Activated T-helper 1 cell treated with Interleukin-2 at 50 U/mL for 16 hours (primary cell): ENCODE measurements at regions not wholly inside any gene's neighbourhood (a gene's known extent, or its start where the extent isn't known, plus 50 kb on each side); places are given as distances from the start of the nearest gene placed in this dataset.
"Not testable (repeated sequence)": the region's sequence is repeated elsewhere in the genome, so short reads cannot be mapped to it uniquely, and the experiment has no call there.

ENCODE experiments used
- DNase-seq: peaks from one replicate; pipeline ENCODE4 v3.0.0-alpha.2; 2020; ENCODE audit warnings: low read depth

- DNase-seq = no peak
Observed at GRCh38 chr6:103570431-103570830, 1289.3 kb downstream of the HACE1 start.

DNA sequence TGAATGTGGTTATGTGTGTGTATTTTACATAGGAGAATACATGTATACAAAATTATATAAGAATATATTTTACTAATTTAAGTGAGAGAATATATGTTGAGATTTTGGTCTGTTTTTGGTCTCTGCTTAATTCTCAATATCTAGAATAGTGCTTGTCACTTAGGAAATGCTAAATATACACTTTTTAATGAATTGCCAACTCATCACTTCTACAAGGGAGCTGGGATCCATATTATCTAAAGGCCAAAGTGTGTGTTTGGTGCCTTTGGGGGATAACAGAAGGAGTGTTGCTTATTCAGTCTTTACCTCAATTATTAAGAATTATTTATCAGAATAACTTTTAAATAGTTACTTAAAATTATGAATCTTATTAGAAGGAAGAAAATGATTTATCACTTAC is 1304.8 kb downstream of the HACE1 start:
- DNase-seq = no peak

GRCh38 chr6:103538381-103538780 is 1321.3 kb downstream of the HACE1 start:
- DNase-seq = no peak

DNA sequence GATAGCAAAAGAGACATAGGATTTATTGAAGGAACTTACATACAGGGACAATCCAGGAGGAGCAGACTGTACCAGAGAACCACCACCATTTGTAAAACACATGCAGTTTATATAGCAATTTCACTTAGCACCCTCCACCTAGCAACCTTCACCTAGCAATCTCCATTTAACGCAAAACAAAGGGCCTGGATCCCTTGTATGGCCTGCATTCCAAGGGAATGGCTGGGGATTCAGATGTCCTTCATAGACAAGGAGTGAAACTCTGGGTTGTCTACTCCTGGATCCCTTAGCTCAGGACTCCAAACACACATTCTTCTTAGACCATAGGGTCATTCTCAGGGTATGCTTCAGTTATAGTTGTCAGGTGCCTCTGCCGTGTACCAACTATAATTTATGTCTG is 1324.9 kb downstream of the HACE1 start:
- DNase-seq = no peak

DNA sequence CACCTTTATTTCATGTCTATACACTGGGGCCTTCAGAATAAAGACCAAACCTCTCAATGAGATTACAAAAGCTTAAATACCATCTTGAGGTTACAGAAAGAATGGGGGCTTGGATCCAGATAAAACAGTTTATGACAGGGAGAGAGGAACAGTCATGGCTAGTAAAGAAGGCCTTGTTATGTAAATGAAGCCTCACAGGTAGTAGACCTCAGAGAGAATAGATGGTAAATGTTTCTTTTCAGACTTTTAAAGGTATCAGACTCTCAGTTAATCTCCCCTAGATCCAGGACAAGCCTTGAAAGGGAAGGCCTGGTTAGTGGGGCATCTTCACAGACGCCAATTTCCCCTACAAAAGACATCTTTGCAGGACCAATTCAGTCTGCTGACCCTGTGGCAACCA is 1325.6 kb downstream of the HACE1 start:
- no peak for DNase-seq

DNA sequence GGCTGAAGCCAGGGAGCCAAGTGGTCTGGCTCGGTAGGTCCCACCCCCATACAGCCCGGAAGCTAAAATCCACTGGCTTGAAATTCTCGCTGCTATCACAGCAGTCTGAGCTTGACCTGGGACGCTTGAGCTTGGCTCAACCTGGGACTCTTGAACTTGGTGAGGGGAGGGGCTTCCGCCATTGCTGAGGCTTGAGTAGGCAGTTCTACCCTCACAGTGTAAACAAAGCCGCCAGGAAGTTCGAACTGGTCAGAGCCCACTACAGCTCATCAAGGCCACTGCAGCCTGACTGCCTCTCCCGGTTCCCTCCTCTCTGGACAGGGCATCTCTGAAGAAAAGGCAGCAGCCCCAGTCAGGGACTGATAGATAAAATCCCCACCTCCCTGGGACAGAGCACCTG is 1337.7 kb downstream of the HACE1 start:
- no peak for DNase-seq

DNA sequence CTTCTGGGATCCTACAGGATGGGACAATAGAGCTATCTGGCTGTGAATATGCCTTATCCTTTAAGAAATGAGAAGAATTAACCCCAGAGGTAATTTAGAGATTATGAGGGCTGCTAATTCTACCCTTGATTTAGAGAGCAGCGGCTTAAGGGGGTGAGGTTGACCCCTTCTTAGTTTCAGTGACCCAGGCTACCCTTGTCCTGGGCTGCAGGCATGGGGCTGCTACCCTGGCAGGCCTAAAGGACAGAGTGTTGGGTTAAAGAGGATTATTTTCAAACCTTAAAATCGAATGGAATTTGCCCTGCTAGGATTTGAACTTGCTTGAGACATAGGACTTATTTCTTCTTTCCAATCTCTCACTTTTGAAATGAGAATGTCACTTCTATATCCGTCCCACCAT is 1343.4 kb downstream of the HACE1 start:
- DNase-seq = no peak

GRCh38 chr6:103507052-103507451 is 1352.7 kb downstream of the HACE1 start:
- DNase-seq = no peak

- no peak for DNase-seq
Observed at GRCh38 chr6:103505155-103505518, 1354.6 kb downstream of the HACE1 start.

GRCh38 chr6:103504501-103505154 is 1355.1 kb downstream of the HACE1 start:
- DNase-seq = no peak

GRCh38 chr6:103496588-103496987 is 1363.1 kb downstream of the HACE1 start:
- not testable (repeated sequence) for DNase-seq

DNA sequence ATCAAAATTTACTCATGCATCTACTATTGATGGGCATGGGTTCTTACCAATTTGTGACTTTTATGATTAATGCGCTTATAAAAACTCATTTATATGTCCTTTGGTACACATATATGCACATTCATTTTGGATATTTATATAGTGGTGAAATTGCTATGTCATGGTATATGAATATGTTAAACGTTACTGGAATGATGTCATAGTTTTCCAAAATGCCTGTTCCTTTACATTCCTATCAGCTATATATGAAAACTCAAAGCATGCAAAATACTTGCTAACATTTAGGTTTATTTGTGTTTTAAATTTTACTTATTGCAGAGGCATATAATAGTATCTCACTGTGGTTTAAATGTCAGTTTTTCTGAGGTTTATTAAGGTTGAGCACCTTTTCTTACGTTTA is 1403.1 kb downstream of the HACE1 start:
- no peak for DNase-seq

GRCh38 chr6:103455275-103455674 is 1404.4 kb downstream of the HACE1 start:
- DNase-seq = no peak

GRCh38 chr6:103409475-103409874 is 1450.2 kb downstream of the HACE1 start:
- no peak for DNase-seq

GRCh38 chr6:103405321-103405720 is 1454.4 kb downstream of the HACE1 start:
- no peak for DNase-seq

GRCh38 chr6:103404799-103405198 is 1454.9 kb downstream of the HACE1 start:
- no peak for DNase-seq

DNA sequence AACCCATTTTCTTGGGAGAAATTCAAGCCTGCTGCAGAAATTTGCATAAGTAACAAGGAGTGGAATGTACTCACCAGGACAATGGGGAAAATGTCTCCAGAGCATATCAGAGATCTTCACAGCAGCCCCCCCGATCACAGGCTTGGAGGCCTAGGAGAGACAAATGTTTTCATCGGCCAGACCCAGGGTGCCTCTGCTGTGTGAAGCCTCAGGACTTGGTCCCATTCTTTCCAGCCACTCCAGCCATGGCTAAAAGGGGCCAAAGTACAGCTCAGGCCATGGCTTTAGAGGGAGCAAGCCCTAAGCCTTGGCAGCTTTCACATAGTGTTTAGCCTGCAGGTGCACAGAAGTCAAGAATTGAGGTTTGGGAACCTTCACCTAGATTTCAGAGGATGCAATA is 1463.0 kb downstream of the HACE1 start:
- DNase-seq = no peak

- no peak for DNase-seq
Observed at GRCh38 chr6:103379272-103379671, 1480.4 kb downstream of the HACE1 start.

DNA sequence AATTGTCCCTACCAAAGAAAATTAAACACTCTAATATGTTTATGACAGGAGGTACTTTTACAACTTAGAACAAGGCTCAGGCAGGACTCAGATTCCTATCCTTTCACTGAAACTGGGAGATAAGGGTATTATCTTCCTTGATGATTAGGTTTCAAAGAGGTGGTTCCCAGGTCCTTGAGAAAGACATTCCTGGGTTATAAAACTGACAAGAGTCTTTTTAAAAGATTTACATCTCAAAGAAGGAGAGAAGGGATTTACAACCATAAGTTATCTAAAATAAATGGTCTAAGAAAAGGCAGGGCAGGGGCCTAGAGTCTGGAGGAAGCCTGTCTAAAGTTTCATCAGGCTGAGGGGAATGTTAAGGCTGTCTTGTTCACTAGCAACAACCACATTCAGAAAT is 1492.5 kb downstream of the HACE1 start:
- no peak for DNase-seq

DNA sequence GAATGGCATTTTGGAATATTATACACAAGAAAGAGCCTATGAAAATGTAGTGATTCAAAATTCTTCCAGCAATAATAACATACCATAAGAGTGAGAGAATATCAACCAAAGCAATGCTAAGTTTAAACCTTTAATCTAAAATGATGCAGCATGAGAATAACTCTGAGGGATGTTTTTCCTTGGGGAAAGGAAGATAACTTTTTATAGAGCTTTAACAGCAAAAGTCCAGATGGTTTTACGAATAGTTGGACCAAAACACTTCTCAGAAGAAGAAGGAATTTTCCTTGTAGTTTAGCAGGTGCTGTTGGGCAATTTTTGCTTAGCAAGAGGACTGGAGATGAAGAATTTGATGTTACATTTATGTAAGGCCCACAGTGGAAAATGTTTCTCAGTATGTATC is 1503.2 kb downstream of the HACE1 start:
- no peak for DNase-seq

DNA sequence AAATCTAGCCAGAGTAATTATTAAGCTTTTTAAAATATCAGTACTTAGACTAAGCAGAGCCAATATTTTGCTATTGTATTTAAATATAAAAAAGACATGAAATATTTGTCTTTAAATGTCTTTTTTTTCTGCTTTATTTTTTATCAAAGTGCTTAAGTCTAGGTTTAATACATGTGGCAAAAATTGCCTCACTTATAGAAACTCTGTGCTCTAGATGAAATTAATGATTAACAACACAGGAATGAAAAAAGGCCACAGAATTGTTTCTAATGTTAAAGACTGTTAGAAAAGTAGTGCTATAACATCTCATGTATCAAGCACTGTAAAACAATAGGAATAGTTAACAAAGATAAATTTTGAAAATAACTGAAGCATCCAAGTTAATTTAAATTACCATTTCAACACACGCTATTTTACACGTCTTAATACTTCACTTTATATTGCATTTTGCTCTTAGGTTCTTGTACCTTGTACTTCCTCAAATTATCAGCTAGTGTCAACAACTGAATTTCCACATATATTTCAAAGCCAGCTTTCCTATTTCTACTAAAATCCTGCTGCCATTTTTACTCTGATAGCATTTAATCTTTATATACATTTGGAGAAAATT is 1515.1 kb downstream of the HACE1 start:
- DNase-seq = no peak

DNA sequence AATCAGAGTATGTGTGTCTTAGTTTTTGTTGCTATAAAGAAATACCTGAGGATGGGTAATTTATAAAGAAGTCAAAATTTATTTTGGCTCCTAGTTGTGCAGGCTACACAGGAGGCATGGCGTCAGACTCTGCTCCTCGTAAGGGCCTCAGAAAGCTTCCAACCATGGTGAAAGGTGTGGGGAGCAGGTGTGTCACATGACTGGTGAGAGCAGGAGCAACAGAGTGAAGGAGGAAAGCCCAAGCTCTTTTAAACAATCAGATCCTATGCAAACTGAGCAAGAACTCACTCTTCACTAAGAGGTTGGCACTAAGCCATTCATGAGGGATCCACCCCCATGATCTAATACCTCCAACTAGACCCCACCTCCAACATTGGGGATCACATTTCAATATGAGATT is 1524.3 kb downstream of the HACE1 start:
- no peak for DNase-seq

- DNase-seq = no peak
Observed at GRCh38 chr6:103326760-103327757, 1532.7 kb downstream of the HACE1 start.
